AG09309 (cell line): ENCODE measurements at regions not wholly inside any gene's neighbourhood (a gene's known extent, or its start where the extent isn't known, plus 50 kb on each side); places are given as distances from the start of the nearest gene placed in this dataset.
A peak's percentile ranks its signal among the peaks of the same experiment; 100 is the strongest.
"Not testable (repeated sequence)": the region's sequence is repeated elsewhere in the genome, so short reads cannot be mapped to it uniquely, and the experiment has no call there.

ENCODE experiments used
- DNase-seq: peaks from one replicate; pipeline ENCODE4 v3.0.0-alpha.2; 2010; ENCODE audit warnings: low read depth
- H3K4me3 ChIP-seq: 2 replicates; pipeline ENCODE4 v1.5.1; 2011; ENCODE audit warnings: mild to moderate bottlenecking, low read depth, low read length, moderate library complexity; ENCODE audit not compliant: control insufficient read depth
- CTCF ChIP-seq: IDR thresholded peaks from 2 replicates; pipeline ENCODE4 v1.5.1; 2011; ENCODE audit warnings: mild to moderate bottlenecking, low read depth, low read length, inconsistent platforms; ENCODE audit not compliant: insufficient read depth, control insufficient read depth; ENCODE audit errors: missing control alignments

GRCh38 chr4:10388146-10388545 lies 69.1 kb downstream of the ZNF518B start:
- not testable (repeated sequence) for H3K4me3 ChIP-seq, DNase-seq

GRCh38 chr4:10385994-10386394 lies 71.2 kb downstream of the ZNF518B start:
- H3K4me3 ChIP-seq: no peak overlapping the region
- no peak for DNase-seq
- no peak for TF ChIP-seq CTCF

- no peak for TF ChIP-seq CTCF
- DNase-seq: no peak
- H3K4me3 ChIP-seq: no peak overlapping the region
Measured at GRCh38 chr4:10384974-10385373, 72.3 kb downstream of the ZNF518B start.

- TF ChIP-seq CTCF: no peak
- H3K4me3 ChIP-seq: no peak overlapping the region
- DNase-seq: no peak
Measured at GRCh38 chr4:10383417-10383816, 73.8 kb downstream of the ZNF518B start.

GRCh38 chr4:10382171-10382570 lies 75.1 kb downstream of the ZNF518B start:
- H3K4me3 ChIP-seq, DNase-seq: not testable (repeated sequence)

- H3K4me3 ChIP-seq: no peak overlapping the region
- DNase-seq: no peak
- no peak for TF ChIP-seq CTCF
Measured at GRCh38 chr4:10381146-10381545, 76.1 kb downstream of the ZNF518B start.

GRCh38 chr4:10380735-10381134 lies 76.5 kb downstream of the ZNF518B start:
- TF ChIP-seq CTCF: no peak
- no peak for DNase-seq

GRCh38 chr4:10371869-10372471 lies 85.3 kb downstream of the ZNF518B start:
- no peak overlapping the region for H3K4me3 ChIP-seq
- TF ChIP-seq CTCF: no peak
- peak; percentile 33 for DNase-seq

More at GRCh38 chr4:10380735-10381134, 76.5 kb downstream of the ZNF518B start:
- H3K4me3 ChIP-seq: no peak overlapping the region
